Fibroblast of lung (primary cell): ENCODE measurements at regions not wholly inside any gene's neighbourhood (a gene's known extent, or its start where the extent isn't known, plus 50 kb on each side); places are given as distances from the start of the nearest gene placed in this dataset.

Experiments
- DNase-seq, 2 donors: peaks; one replicate each; pipeline versions ENCODE4 v3.0.0 to v3.0.0-alpha.2; 2010; ENCODE audit warnings: low read depth in 2 of 2
- H2AFZ ChIP-seq: 2 replicates; pipeline ENCODE4 v1.5.1; 2012; ENCODE audit warnings: low read length, control low read depth, inconsistent platforms
- H3K27ac ChIP-seq: 2 replicates; pipeline ENCODE4 v1.5.1; 2011; ENCODE audit warnings: low read length, control low read depth; ENCODE audit not compliant: insufficient read depth
- H3K27me3 ChIP-seq: 2 replicates; pipeline ENCODE4 v1.5.1; 2011; ENCODE audit warnings: mild to moderate bottlenecking, low read length; ENCODE audit not compliant: control insufficient read depth, insufficient read depth
- H3K36me3 ChIP-seq: 2 replicates; pipeline ENCODE4 v1.5.1; 2011; ENCODE audit warnings: low read length; ENCODE audit not compliant: control insufficient read depth, insufficient read depth
- H3K4me1 ChIP-seq: 2 replicates; pipeline ENCODE4 v1.5.1; 2011; ENCODE audit warnings: low read length; ENCODE audit not compliant: control insufficient read depth, insufficient read depth; ENCODE audit errors: extremely low read depth
- H3K4me2 ChIP-seq: 2 replicates; pipeline ENCODE4 v1.5.1; 2011; ENCODE audit warnings: low read length, control low read depth; ENCODE audit not compliant: insufficient read depth; ENCODE audit errors: extremely low read depth
- H3K4me3 ChIP-seq, 4 experiments: fragments of 200-600 bp in 1 of 4; sonication (generic) in 1 of 4; replicated peaks in 1 of 4; 2 replicates each; pipeline ENCODE4 v1.5.1; 2011 to 2016; ENCODE audit warnings: low read length in 4 of 4, low read depth in 3 of 4, mild to moderate bottlenecking in 3 of 4, control low read depth in 2 of 4, inconsistent platforms in 1 of 4, mixed read lengths in 1 of 4; ENCODE audit not compliant: insufficient read depth in 1 of 4; ENCODE audit errors: control extremely low read depth in 1 of 4
- H3K79me2 ChIP-seq: 2 replicates; pipeline ENCODE4 v1.5.1; 2012; ENCODE audit warnings: mild to moderate bottlenecking, low read length, inconsistent platforms; ENCODE audit not compliant: control insufficient read depth, insufficient read depth
- H3K9ac ChIP-seq: 2 replicates; pipeline ENCODE4 v1.5.1; 2011; ENCODE audit warnings: mild to moderate bottlenecking, low read length, control low read depth; ENCODE audit not compliant: insufficient read depth
- H3K9me3 ChIP-seq: 2 replicates; pipeline ENCODE4 v1.5.1; 2012; ENCODE audit warnings: low read depth, low read length; ENCODE audit not compliant: control insufficient read depth, insufficient read depth
- H4K20me1 ChIP-seq: 2 replicates; pipeline ENCODE4 v1.5.1; 2011; ENCODE audit warnings: low read length; ENCODE audit not compliant: control insufficient read depth, insufficient read depth; ENCODE audit errors: extremely low read depth
- CTCF ChIP-seq, 2 donors: IDR thresholded peaks in 1 of 2; conservative IDR thresholded peaks in 1 of 2; 1 replicate in 1 of 2; 2 replicates in 1 of 2; pipeline ENCODE4 v1.5.1; 2011 to 2012; ENCODE audit warnings: low read length in 2 of 2, control low read depth in 1 of 2, inconsistent platforms in 1 of 2, low read depth in 1 of 2, mild to moderate bottlenecking in 1 of 2
- EZH2 ChIP-seq: IDR thresholded peaks from 2 replicates; pipeline ENCODE4 v1.5.1; 2012; ENCODE audit warnings: low read length, control low read depth, mild to moderate bottlenecking; ENCODE audit errors: missing control alignments

GRCh38 chr7:159229683-159230475, 85.2 kb upstream of the VIPR2 start:
- Histone ChIP-seq H3K9ac (no peak overlapping the region), H3K27ac (no peak overlapping the region), H3K4me2 (no peak overlapping the region), H3K79me2 (no peaks in the 10 kb centered on the region), H3K4me3 (no peak overlapping the region), H3K9me3 (no peaks in the 10 kb centered on the region), H4K20me1 (no peaks in the 10 kb centered on the region), H3K27me3 (no peaks in the 10 kb centered on the region), H2AFZ (no peak overlapping the region), H3K4me1 (no peaks in the 10 kb centered on the region), H3K36me3 (no peaks in the 10 kb centered on the region)
- TF ChIP-seq EZH2 (no peak), CTCF (conservative IDR thresholded peaks at IDR 0.05 in 1 of 2, IDR thresholded peaks at IDR 0.05 in 1 of 2; ENCODE audit: low read depth in 1 of 2, low read length in 2 of 2) (no peak)
- no peak for DNase-seq

GRCh38 chr7:159227433-159227832, 82.8 kb upstream of the VIPR2 start:
- H4K20me1 ChIP-seq, result no peaks in the 10 kb centered on the region
- H3K4me1 ChIP-seq, result no peaks in the 10 kb centered on the region
- no peak overlapping the region for H3K27ac ChIP-seq
- no peak overlapping the region for H3K9ac ChIP-seq
- no peak overlapping the region for H3K4me3 ChIP-seq
- H3K9me3 ChIP-seq, result no peaks in the 10 kb centered on the region
- no peaks in the 10 kb centered on the region for H3K36me3 ChIP-seq
- no peak for DNase-seq
- H2AFZ ChIP-seq, result no peak overlapping the region
- no peaks in the 10 kb centered on the region for H3K79me2 ChIP-seq
- no peaks in the 10 kb centered on the region for H3K27me3 ChIP-seq
- TF ChIP-seq EZH2, result no peak
- no peak overlapping the region for H3K4me2 ChIP-seq

- H3K9me3 ChIP-seq, result no peaks in the 10 kb centered on the region
- no peaks in the 10 kb centered on the region for H3K4me1 ChIP-seq
- H3K4me3 ChIP-seq, result no peak overlapping the region
- H3K36me3 ChIP-seq, result no peaks in the 10 kb centered on the region
- no peak overlapping the region for H3K27ac ChIP-seq
- H3K4me2 ChIP-seq, result no peak overlapping the region
- no peaks in the 10 kb centered on the region for H4K20me1 ChIP-seq
- H3K27me3 ChIP-seq, result no peaks in the 10 kb centered on the region
- no peak overlapping the region for H2AFZ ChIP-seq
- TF ChIP-seq CTCF (conservative IDR thresholded peaks at IDR 0.05 in 1 of 2, IDR thresholded peaks at IDR 0.05 in 1 of 2; ENCODE audit: low read depth in 1 of 2, low read length in 2 of 2) (no peak), EZH2 (no peak)
- no peaks in the 10 kb centered on the region for H3K79me2 ChIP-seq
- DNase-seq, result no peak
- H3K9ac ChIP-seq, result no peak overlapping the region
These were observed 81.5 kb upstream of the VIPR2 start for GRCh38 chr7:159226011-159226702.
